HG02885 (cell line): ENCODE measurements at regions not wholly inside any gene's neighbourhood (a gene's known extent, or its start where the extent isn't known, plus 50 kb on each side); places are given as distances from the start of the nearest gene placed in this dataset.

ENCODE experiments used
- ATAC-seq: cut with Tn5 transposase; IDR thresholded peaks from one replicate; pipeline ENCODE4 v1.9.1; 2021; ENCODE audit warnings: mild to moderate bottlenecking; ENCODE audit not compliant: unreplicated experiment, poor library complexity

GRCh38 chr2:129636692-129637091 lies 342.8 kb upstream of the RAB6C start:
- no peak for ATAC-seq

DNA sequence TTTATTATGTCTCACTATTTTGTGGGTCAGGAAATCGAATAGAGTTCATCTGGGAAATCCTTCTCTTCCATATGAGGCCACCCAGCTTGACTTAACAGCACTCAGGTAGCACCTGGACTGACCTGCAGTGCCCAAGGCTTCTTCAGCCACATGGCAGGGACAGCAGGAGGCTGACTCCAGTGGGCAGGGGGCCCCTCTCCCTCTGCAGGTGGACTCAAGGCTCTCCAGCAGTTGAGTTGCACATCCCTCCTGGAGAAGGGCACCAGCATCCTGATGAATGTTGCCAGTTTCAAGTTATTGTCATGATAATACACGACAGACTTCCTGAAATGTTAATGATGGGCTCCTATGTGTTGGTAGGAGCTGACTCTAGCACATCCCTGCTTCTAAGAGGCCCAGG lies 338.1 kb upstream of the RAB6C start:
- no peak for ATAC-seq

GRCh38 chr2:129642526-129643043 lies 336.9 kb upstream of the RAB6C start:
- ATAC-seq, result no peak

- ATAC-seq, result no peak
Observed at GRCh38 chr2:129645335-129645734, 334.1 kb upstream of the RAB6C start.

DNA sequence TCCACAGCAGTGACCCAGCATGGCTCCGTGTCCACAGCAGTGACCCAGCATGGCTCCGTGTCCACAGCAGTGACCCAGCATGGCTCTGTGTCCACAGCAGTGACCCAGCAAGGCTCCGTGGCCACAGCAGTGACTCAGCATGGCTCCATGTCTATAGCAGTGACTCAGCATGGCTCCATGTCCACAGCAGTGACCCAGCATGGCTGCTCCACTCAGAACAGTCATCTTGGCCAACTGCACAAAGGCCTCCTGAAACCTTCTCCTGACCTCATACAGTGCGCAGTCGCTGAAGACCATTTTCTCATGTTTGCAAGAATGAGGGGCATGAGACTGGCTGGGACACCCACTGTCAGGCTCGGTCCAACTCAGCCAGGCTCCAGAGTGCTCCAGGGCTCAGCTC lies 333.4 kb upstream of the RAB6C start:
- no peak for ATAC-seq

DNA sequence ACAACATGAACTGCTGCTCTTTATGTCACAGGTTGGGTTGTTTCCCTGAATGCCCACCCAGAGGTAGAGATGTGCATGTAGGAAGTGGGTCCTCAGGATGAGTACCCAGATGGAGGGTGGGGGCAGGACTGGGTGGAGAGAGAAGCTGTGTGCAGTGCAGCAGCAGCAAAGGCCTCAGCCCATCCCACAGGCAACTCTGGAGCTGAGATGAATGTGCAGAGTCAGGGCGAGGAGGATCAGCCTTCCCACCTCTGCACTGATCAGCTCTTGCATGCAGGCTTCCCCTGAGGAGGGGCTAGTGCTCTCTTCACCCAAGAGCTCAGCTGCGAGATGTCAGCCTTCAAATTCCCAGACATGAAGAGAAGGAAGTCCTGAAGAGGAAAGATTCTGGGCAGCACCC lies 326.2 kb upstream of the RAB6C start:
- ATAC-seq, result no peak

DNA sequence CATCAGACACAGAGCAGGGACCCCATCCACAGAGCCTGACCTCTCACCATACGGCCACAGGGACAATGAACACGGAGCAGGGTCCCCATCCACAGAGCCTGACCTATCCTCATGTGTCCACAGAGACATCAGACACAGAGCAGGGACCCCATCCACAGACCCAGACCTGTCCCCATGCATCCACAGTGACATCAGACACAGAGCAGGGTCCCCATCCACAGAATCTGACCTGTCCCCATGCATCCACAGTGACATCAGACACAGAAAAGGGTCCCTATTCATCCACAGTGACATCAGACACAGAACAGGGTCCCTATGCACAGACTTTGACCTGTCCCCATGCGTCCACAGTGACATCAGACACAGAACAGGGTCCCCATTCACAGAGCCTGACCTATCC lies 325.1 kb upstream of the RAB6C start:
- ATAC-seq, result no peak

DNA sequence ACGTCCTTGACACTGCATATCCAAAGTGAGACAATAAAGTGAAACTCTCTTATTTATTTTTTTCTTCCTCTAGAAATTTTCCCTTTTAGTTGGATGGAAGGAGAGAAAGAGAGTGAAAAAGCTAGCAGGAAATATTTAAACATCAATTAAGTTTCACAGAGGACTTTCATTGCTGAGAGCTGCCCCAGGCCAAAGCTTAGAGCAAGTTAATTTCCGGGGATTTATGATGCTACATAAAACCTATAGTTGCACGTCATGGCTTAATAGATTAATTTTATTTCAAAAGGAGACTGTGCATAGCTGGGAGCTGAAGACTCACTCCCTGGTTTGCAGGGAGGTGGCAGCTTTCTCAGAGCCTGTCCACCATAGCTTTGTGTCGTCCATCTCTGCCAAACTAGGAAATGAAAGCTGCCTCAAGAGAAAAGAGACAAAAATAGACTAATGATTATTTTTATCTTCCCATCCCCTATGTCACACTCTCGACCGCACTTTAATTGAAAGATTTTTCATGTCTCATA lies 323.3 kb upstream of the RAB6C start:
- ATAC-seq, result no peak

DNA sequence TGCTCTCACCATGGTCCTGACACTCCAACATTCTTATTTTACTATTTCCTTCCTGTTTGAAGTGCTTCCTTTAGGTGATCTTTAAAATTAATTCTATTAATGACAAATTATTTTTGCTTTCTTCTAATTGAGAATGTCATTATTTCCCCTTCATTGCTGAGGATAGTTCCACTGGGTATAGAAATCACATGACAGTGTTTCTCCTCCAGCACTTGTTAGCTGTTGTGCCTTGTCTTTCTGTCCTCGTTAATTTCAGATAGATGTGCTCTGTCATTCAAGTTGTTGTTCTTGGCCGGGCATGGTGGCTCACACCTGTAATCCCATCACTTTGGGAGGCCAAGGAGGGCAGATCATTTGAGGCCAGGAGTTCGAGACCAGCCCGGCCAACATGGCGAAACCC lies 321.0 kb upstream of the RAB6C start:
- no peak for ATAC-seq

GRCh38 chr2:129661935-129662334 lies 317.5 kb upstream of the RAB6C start:
- no peak for ATAC-seq

GRCh38 chr2:129667577-129667976 lies 311.9 kb upstream of the RAB6C start:
- no peak for ATAC-seq

- ATAC-seq, result no peak
Observed at GRCh38 chr2:129672521-129672920, 306.9 kb upstream of the RAB6C start.

- ATAC-seq, result no peak
Observed at GRCh38 chr2:129673234-129673633, 306.2 kb upstream of the RAB6C start.

- ATAC-seq, result peak; percentile 87
Observed at GRCh38 chr2:129673847-129674711, 305.4 kb upstream of the RAB6C start.

DNA sequence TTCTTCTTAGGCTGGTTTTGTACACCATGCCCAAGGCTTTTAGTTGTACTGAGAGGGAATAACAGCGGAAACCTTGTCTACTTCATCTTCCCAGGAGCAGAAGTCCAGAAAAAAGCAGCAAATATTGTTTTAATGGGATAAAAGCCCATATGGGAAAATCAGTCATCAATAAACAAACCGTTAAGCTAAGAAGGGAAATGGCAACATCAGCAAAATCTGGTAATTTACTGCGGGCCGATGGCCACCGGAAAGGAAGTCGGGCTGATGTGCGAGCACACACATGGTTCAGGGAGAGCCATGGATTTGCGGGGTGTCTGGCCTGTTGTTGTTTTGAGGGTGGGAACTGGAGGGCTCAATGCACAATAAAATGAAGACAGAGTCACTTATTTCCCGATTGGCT lies 300.7 kb upstream of the RAB6C start:
- ATAC-seq, result no peak

- no peak for ATAC-seq
Observed at GRCh38 chr2:129681788-129682187, 297.7 kb upstream of the RAB6C start.

GRCh38 chr2:129689653-129690448 lies 289.6 kb upstream of the RAB6C start:
- no peak for ATAC-seq

DNA sequence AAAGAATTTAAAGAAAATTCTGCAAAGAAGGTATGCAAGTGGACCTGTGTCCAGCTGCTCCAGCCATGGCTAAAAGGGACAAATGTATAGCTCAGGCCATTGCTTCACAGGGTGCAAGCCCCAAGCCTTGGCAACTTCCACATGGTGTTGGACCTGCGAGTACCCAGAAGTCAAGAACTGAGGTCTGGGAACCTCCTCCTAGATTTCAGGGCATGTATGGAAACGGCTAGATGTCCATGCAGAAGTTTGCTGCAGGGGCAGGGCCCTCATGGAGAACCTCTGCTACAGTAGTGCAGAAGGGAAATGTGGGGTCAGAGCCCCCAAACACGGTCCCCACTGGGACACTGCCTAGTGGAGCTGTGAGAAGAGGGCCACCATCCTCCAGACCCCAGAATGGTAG lies 284.0 kb upstream of the RAB6C start:
- no peak for ATAC-seq

DNA sequence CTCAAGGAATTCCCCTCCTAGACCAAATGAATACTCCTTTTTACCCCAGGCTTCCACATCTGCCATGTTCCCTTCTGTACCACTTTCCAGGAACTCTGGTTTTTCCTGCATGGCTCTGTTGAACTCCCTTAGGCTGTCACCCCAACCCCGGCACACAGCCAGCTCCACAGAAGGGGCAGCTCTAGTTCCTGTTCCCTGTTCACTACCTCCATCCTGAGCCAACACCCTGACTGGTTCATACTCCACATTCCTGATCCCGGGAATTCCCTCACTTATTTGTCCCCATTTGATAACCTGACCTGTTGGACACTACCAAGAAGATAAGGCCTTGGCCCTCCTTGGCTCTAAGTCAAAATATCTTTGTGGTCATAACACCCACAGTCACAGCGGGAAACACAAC lies 280.9 kb upstream of the RAB6C start:
- no peak for ATAC-seq

GRCh38 chr2:129699781-129700573 lies 279.5 kb upstream of the RAB6C start:
- no peak for ATAC-seq
